Skeletal muscle tissue (tissue), 3 donors: ENCODE measurements at regions not wholly inside any gene's neighbourhood (a gene's known extent, or its start where the extent isn't known, plus 50 kb on each side); places are given as distances from the start of the nearest gene placed in this dataset.
"Not testable (repeated sequence)": the region's sequence is repeated elsewhere in the genome, so short reads cannot be mapped to it uniquely, and the experiment has no call there.

ENCODE experiments used
- H3K27ac ChIP-seq: one replicate; pipeline ENCODE4 v1.7.0; 2013; ENCODE audit warnings: mild to moderate bottlenecking, low read depth, low read length, inconsistent platforms
- H3K27me3 ChIP-seq, 3 donors: one replicate each; pipeline ENCODE4 v1.7.0; 2013; ENCODE audit warnings: low read length in 3 of 3; ENCODE audit not compliant: control insufficient read depth in 3 of 3, insufficient read depth in 3 of 3
- H3K36me3 ChIP-seq, 3 donors: one replicate each; pipeline ENCODE4 v1.7.0; 2013; ENCODE audit warnings: low read length in 3 of 3; ENCODE audit not compliant: control insufficient read depth in 3 of 3, insufficient read depth in 3 of 3
- H3K4me1 ChIP-seq, 3 donors: one replicate each; pipeline ENCODE4 v1.7.0; 2013; ENCODE audit warnings: low read length in 3 of 3, mild to moderate bottlenecking in 3 of 3; ENCODE audit not compliant: control insufficient read depth in 3 of 3, insufficient read depth in 3 of 3
- H3K4me3 ChIP-seq, 3 donors: one replicate each; pipeline ENCODE4 v1.7.0; 2013; ENCODE audit warnings: low read length in 3 of 3
- H3K9ac ChIP-seq, 3 donors: one replicate each; pipeline ENCODE4 v1.7.0; 2013; ENCODE audit warnings: low read length in 3 of 3, mild to moderate bottlenecking in 3 of 3, moderate library complexity in 2 of 3, low read depth in 1 of 3
- H3K9me3 ChIP-seq, 3 donors: one replicate each; pipeline ENCODE4 v1.7.0; 2013; ENCODE audit warnings: low read length in 3 of 3; ENCODE audit not compliant: control insufficient read depth in 3 of 3
- donor health status: Osteomylitis.

GRCh38 chr2:82740527-82740926 is 1718.6 kb downstream of the SUCLG1 start:
- no peak overlapping the region for H3K27ac ChIP-seq
- no peak overlapping the region for H3K9ac ChIP-seq
- H3K9me3 ChIP-seq = peaks cover 0 to 2% (median 0%) of the 10 kb centered on the region in 3 donors
- no peaks in the 10 kb centered on the region for H3K27me3 ChIP-seq
- H3K4me1 ChIP-seq = no peaks in the 10 kb centered on the region
- H3K4me3 ChIP-seq = no peak overlapping the region
- no peaks in the 10 kb centered on the region for H3K36me3 ChIP-seq

GRCh38 chr2:82737965-82738364 is 1721.1 kb downstream of the SUCLG1 start:
- not testable (repeated sequence) for H3K9ac ChIP-seq, H3K36me3 ChIP-seq, H3K9me3 ChIP-seq, H3K27ac ChIP-seq, H3K4me3 ChIP-seq, H3K27me3 ChIP-seq, H3K4me1 ChIP-seq

- no peaks in the 10 kb centered on the region for H3K4me1 ChIP-seq
- H3K36me3 ChIP-seq = no peaks in the 10 kb centered on the region
- no peak overlapping the region for H3K9ac ChIP-seq
- H3K27ac ChIP-seq = no peak overlapping the region
- H3K9me3 ChIP-seq = peaks cover 0 to 2% (median 0%) of the 10 kb centered on the region in 3 donors
- no peaks in the 10 kb centered on the region for H3K27me3 ChIP-seq
- no peak overlapping the region for H3K4me3 ChIP-seq
Observed at GRCh38 chr2:82735336-82735735, 1723.7 kb downstream of the SUCLG1 start.

- Histone ChIP-seq H3K36me3 (no peaks in the 10 kb centered on the region), H3K27ac (no peak overlapping the region), H3K27me3 (no peaks in the 10 kb centered on the region), H3K4me1 (no peaks in the 10 kb centered on the region), H3K4me3 (no peak overlapping the region), H3K9me3 (peaks cover 0 to 3% (median 0%) of the 10 kb centered on the region in 3 donors), H3K9ac (no peak overlapping the region)
Observed at GRCh38 chr2:82731824-82732223, 1727.3 kb downstream of the SUCLG1 start.

- Histone ChIP-seq H3K4me3 (no peak overlapping the region), H3K27me3 (no peaks in the 10 kb centered on the region), H3K36me3 (no peaks in the 10 kb centered on the region), H3K9ac (no peak overlapping the region), H3K9me3 (peaks cover 0 to 3% (median 0%) of the 10 kb centered on the region in 3 donors), H3K4me1 (no peaks in the 10 kb centered on the region), H3K27ac (no peak overlapping the region)
Observed at GRCh38 chr2:82730811-82731210, 1728.3 kb downstream of the SUCLG1 start.

- H3K4me3 ChIP-seq = no peak overlapping the region
- H3K36me3 ChIP-seq = no peaks in the 10 kb centered on the region
- H3K27me3 ChIP-seq = no peaks in the 10 kb centered on the region
- H3K9ac ChIP-seq = no peak overlapping the region
- H3K4me1 ChIP-seq = no peaks in the 10 kb centered on the region
- peaks cover 0 to 3% (median 0%) of the 10 kb centered on the region in 3 donors for H3K9me3 ChIP-seq
- H3K27ac ChIP-seq = no peak overlapping the region
Observed at GRCh38 chr2:82728090-82728489, 1731.0 kb downstream of the SUCLG1 start.

- Histone ChIP-seq H3K27me3 (no peaks in the 10 kb centered on the region), H3K9ac (no peak overlapping the region), H3K4me3 (no peak overlapping the region), H3K9me3 (peaks cover 0 to 3% (median 0%) of the 10 kb centered on the region in 3 donors), H3K36me3 (no peaks in the 10 kb centered on the region), H3K27ac (no peak overlapping the region), H3K4me1 (no peaks in the 10 kb centered on the region)
Observed at GRCh38 chr2:82708681-82709080, 1750.4 kb downstream of the SUCLG1 start.

GRCh38 chr2:82697231-82697630 is 1761.8 kb downstream of the SUCLG1 start:
- Histone ChIP-seq H3K9me3 (no peaks in the 10 kb centered on the region), H3K27ac (no peak overlapping the region), H3K4me1 (no peaks in the 10 kb centered on the region), H3K4me3 (no peak overlapping the region), H3K27me3 (no peaks in the 10 kb centered on the region), H3K9ac (no peak overlapping the region), H3K36me3 (no peaks in the 10 kb centered on the region)

GRCh38 chr2:82694431-82694830 is 1764.6 kb downstream of the SUCLG1 start:
- no peak overlapping the region for H3K9ac ChIP-seq
- H3K36me3 ChIP-seq = no peaks in the 10 kb centered on the region
- H3K9me3 ChIP-seq = no peaks in the 10 kb centered on the region
- no peaks in the 10 kb centered on the region for H3K27me3 ChIP-seq
- H3K27ac ChIP-seq = no peak overlapping the region
- H3K4me3 ChIP-seq = no peak overlapping the region
- no peaks in the 10 kb centered on the region for H3K4me1 ChIP-seq

GRCh38 chr2:82690757-82691411 is 1768.2 kb downstream of the SUCLG1 start:
- Histone ChIP-seq H3K9ac (no peak overlapping the region), H3K4me3 (no peak overlapping the region), H3K36me3 (no peaks in the 10 kb centered on the region), H3K4me1 (no peaks in the 10 kb centered on the region), H3K27me3 (no peaks in the 10 kb centered on the region), H3K27ac (no peak overlapping the region), H3K9me3 (no peaks in the 10 kb centered on the region)
